DOHH2 (cell line): ENCODE measurements at regions not wholly inside any gene's neighbourhood (a gene's known extent, or its start where the extent isn't known, plus 50 kb on each side); places are given as distances from the start of the nearest gene placed in this dataset.

Source experiments
- H3F3A ChIP-seq: fragments of 200-600 bp; sonication (generic), shearing (Covaris generic); 2 replicates; pipeline ENCODE4 v1.6.0; 2016; ENCODE audit warnings: antibody characterized with exemption, mild to moderate bottlenecking; ENCODE audit not compliant: control insufficient read depth, insufficient read depth
- H3K27ac ChIP-seq: fragments of 200-600 bp; sonication (generic); 2 replicates; pipeline ENCODE4 v1.5.1; 2014; ENCODE audit warnings: low read depth, mild to moderate bottlenecking, low read length, moderate library complexity
- H3K27me3 ChIP-seq: fragments of 200-600 bp; sonication (generic); 2 replicates; pipeline ENCODE4 v1.6.1; 2014; ENCODE audit warnings: mild to moderate bottlenecking, low read length, mixed read lengths; ENCODE audit not compliant: control insufficient read depth
- H3K36me3 ChIP-seq: fragments of 200-600 bp; sonication (generic); 2 replicates; pipeline ENCODE4 v1.6.1; 2014; ENCODE audit warnings: mild to moderate bottlenecking, low read length, moderate library complexity, mixed read lengths; ENCODE audit not compliant: control insufficient read depth
- H3K4me1 ChIP-seq: fragments of 200-600 bp; sonication (generic); 2 replicates; pipeline ENCODE4 v1.6.1; 2014; ENCODE audit warnings: mild to moderate bottlenecking, low read length, mixed read lengths; ENCODE audit not compliant: control insufficient read depth
- H3K4me2 ChIP-seq: fragments of 200-600 bp; sonication (generic); 2 replicates; pipeline ENCODE4 v1.6.0; 2014; ENCODE audit warnings: mild to moderate bottlenecking, low read length, moderate library complexity
- H3K4me3 ChIP-seq: fragments of 200-600 bp; sonication (generic); 2 replicates; pipeline ENCODE4 v1.5.1; 2014; ENCODE audit warnings: mild to moderate bottlenecking, low read length, mixed read lengths
- H3K79me2 ChIP-seq: fragments of 200-600 bp; sonication (generic); 2 replicates; pipeline ENCODE4 v1.6.1; 2014; ENCODE audit warnings: mild to moderate bottlenecking, low read length, mixed read lengths; ENCODE audit not compliant: control insufficient read depth
- H3K9me2 ChIP-seq: fragments of 200-600 bp; sonication (generic); replicated peaks from 2 replicates; pipeline ENCODE4 v1.6.1; 2014; ENCODE audit warnings: mild to moderate bottlenecking, low read length, mixed read lengths; ENCODE audit not compliant: control insufficient read depth
- H3K9me3 ChIP-seq: fragments of 200-600 bp; sonication (generic); 2 replicates; pipeline ENCODE4 v1.6.1; 2014; ENCODE audit warnings: antibody characterized with exemption, low read length, mixed read lengths; ENCODE audit not compliant: control insufficient read depth, insufficient read depth
- H4K20me1 ChIP-seq: fragments of 200-600 bp; sonication (generic); 2 replicates; pipeline ENCODE4 v1.6.0; 2014; ENCODE audit warnings: low read depth, mild to moderate bottlenecking, antibody characterized with exemption, low read length, moderate library complexity; ENCODE audit not compliant: control insufficient read depth, insufficient read depth
- EZH2phosphoT487 ChIP-seq: fragments of 200-600 bp; sonication (generic); IDR thresholded peaks from 2 replicates; pipeline ENCODE4 v1.6.1; 2017; ENCODE audit warnings: borderline replicate concordance, mild to moderate bottlenecking, antibody characterized with exemption, low read length, moderate library complexity, mixed read lengths
- TF ChIP-seq, protein P1 (sequence below): fragments of 200-600 bp; sonication (generic); IDR thresholded peaks from one replicate; pipeline ENCODE4 v1.5.1; 2014; ENCODE audit warnings: antibody characterized with exemption, mild to moderate bottlenecking, low read depth, low read length; ENCODE audit not compliant: poor library complexity, severe bottlenecking

DNA sequence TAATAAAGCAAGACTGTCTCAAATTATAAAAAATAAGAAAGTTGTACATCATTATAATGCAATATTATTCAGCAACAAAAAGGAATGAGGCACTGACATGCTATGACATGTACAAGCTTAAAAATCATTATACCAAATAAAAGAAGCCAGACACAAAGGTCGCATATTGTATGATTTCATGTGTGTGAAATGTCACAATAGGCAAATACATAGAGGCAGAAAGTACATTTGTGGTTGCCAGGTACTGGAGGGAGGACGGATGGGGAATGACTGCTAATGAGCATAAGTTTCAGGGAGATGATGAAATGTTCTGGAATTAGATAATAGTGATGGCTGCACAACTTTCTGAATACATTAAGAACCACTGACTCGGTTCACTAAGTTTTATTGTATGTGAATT, 73.6 kb upstream of the NBPF3 start:
- TF ChIP-seq, protein P1, sequence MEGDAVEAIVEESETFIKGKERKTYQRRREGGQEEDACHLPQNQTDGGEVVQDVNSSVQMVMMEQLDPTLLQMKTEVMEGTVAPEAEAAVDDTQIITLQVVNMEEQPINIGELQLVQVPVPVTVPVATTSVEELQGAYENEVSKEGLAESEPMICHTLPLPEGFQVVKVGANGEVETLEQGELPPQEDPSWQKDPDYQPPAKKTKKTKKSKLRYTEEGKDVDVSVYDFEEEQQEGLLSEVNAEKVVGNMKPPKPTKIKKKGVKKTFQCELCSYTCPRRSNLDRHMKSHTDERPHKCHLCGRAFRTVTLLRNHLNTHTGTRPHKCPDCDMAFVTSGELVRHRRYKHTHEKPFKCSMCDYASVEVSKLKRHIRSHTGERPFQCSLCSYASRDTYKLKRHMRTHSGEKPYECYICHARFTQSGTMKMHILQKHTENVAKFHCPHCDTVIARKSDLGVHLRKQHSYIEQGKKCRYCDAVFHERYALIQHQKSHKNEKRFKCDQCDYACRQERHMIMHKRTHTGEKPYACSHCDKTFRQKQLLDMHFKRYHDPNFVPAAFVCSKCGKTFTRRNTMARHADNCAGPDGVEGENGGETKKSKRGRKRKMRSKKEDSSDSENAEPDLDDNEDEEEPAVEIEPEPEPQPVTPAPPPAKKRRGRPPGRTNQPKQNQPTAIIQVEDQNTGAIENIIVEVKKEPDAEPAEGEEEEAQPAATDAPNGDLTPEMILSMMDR, result no peak
- no peak for TF ChIP-seq EZH2phosphoT487
- H3K4me3 ChIP-seq, result no peak overlapping the region
- no peaks in the 10 kb centered on the region for H3K79me2 ChIP-seq
- H3K4me1 ChIP-seq, result no peaks in the 10 kb centered on the region
- no peaks in the 10 kb centered on the region for H3K36me3 ChIP-seq
- no peak overlapping the region for H3K27ac ChIP-seq
- H3K9me3 ChIP-seq, result no peaks in the 10 kb centered on the region
- no peak overlapping the region for H3K4me2 ChIP-seq
- no peaks in the 10 kb centered on the region for H3F3A ChIP-seq
- H3K9me2 ChIP-seq, result no peaks in the 10 kb centered on the region
- no peaks in the 10 kb centered on the region for H4K20me1 ChIP-seq
- no peaks in the 10 kb centered on the region for H3K27me3 ChIP-seq

DNA sequence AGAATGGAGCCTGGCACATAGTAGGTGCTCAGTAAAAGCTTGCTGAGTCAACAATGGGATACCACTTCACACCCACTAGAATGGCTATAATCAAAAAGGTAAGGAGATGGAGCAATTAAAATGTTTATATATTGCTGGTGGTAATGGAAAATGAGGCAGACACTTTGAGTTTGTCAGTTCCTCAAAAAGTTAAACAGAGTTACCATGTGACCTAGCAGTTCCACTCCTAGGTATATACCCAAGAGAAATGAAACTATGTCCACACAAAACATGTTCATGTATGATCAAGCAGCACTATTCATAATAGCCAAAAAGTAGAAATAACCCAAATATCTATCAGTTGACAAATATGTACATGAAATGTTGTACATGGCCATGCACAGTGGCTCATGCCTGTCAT, 74.8 kb upstream of the ECE1 start:
- H3K4me2 ChIP-seq, result no peak overlapping the region
- no peak overlapping the region for H3K27ac ChIP-seq

DNA sequence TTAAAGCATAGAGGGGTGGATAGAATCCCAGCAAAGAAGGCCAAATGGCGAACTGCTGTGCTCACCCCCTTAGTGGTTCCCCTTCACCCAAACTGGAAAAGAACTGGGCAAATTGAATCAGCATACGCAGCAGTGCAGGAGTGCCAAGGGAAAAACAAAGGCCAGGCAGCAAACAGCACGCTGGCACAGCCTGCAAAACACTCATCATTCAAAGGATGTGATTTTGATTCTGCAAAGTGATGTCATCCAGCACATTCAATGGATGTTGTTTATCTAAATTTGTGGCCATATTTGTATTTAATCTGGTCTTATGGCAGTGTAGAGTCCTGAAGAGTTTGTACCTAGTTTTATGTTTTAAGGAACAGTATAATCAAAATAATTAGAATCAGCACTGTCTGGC, 71.8 kb upstream of the ECE1 start:
- Histone ChIP-seq H3K9me3 (no peaks in the 10 kb centered on the region), H3K4me3 (no peak overlapping the region), H3K4me2 (no peak overlapping the region), H3K9me2 (no peaks in the 10 kb centered on the region), H3K27me3 (no peaks in the 10 kb centered on the region; the same call in 1 of the 2 replicates), H3K36me3 (no peaks in the 10 kb centered on the region), H4K20me1 (no peaks in the 10 kb centered on the region), H3K79me2 (no peaks in the 10 kb centered on the region), H3F3A (no peaks in the 10 kb centered on the region), H3K4me1 (no peaks in the 10 kb centered on the region), H3K27ac (no peak overlapping the region)
- TF ChIP-seq EZH2phosphoT487, result no peak
- TF ChIP-seq, protein P1, result no peak

More for the DNA sequence above, 74.8 kb upstream of the ECE1 start:
- H3F3A ChIP-seq, result no peaks in the 10 kb centered on the region
- no peaks in the 10 kb centered on the region for H3K27me3 ChIP-seq
- no peak overlapping the region for H3K4me3 ChIP-seq
- no peaks in the 10 kb centered on the region for H3K4me1 ChIP-seq
- H3K9me3 ChIP-seq, result no peaks in the 10 kb centered on the region
- no peak for TF ChIP-seq EZH2phosphoT487
- no peaks in the 10 kb centered on the region for H3K9me2 ChIP-seq
- H3K36me3 ChIP-seq, result no peaks in the 10 kb centered on the region
- H4K20me1 ChIP-seq, result no peaks in the 10 kb centered on the region
- no peaks in the 10 kb centered on the region for H3K79me2 ChIP-seq

DNA sequence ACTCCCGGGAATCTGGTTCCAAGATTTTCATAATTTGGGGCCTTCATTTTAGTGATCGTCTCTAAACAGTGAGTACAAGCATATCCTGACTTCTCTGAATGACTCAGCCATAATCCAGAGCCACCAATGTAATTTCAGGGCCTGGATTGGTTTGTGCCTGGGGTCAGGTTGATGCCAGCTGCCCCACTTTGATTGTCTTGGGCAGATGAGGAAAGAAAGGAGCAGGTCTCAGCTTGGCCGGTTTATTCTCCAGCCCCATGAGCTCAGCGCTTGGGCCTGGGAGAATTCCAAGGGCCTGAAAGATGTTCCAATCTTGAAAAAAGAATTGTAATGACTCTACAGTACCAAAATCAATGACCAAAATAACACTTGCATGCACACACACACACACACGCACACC, 71.2 kb upstream of the ECE1 start:
- H3K4me2 ChIP-seq, result no peak overlapping the region
- no peaks in the 10 kb centered on the region for H3K9me2 ChIP-seq
- no peaks in the 10 kb centered on the region; the same call in 1 of the 2 replicates for H3K27me3 ChIP-seq
- no peaks in the 10 kb centered on the region for H4K20me1 ChIP-seq
- H3F3A ChIP-seq, result no peaks in the 10 kb centered on the region
- no peaks in the 10 kb centered on the region for H3K36me3 ChIP-seq
- H3K4me3 ChIP-seq, result no peak overlapping the region
- no peak for TF ChIP-seq EZH2phosphoT487
- TF ChIP-seq, protein P1, result no peak
- H3K79me2 ChIP-seq, result no peaks in the 10 kb centered on the region
- no peaks in the 10 kb centered on the region for H3K4me1 ChIP-seq
- H3K9me3 ChIP-seq, result no peaks in the 10 kb centered on the region
- H3K27ac ChIP-seq, result no peak overlapping the region
